Coronary artery (tissue), 2 donors: ENCODE measurements at regions not wholly inside any gene's neighbourhood (a gene's known extent, or its start where the extent isn't known, plus 50 kb on each side); places are given as distances from the start of the nearest gene placed in this dataset.
"Not testable (repeated sequence)": the region's sequence is repeated elsewhere in the genome, so short reads cannot be mapped to it uniquely, and the experiment has no call there.

Experiments
- DNase-seq: peaks from one replicate; pipeline ENCODE4 v3.0.0-alpha.2; 2017; ENCODE audit warnings: low spot score
- H3K27ac ChIP-seq, 2 donors: fragments of 200-600 bp; sonication (generic); one replicate each; pipeline ENCODE4 v1.5.1; 2016 to 2019
- H3K4me3 ChIP-seq: fragments of 200-600 bp; sonication (generic); 2 replicates; pipeline ENCODE4 v1.5.1; 2016; ENCODE audit warnings: mild to moderate bottlenecking, moderate library complexity
- TF ChIP-seq, protein P1 (sequence below): fragments of 200-600 bp; sonication (generic); IDR thresholded peaks from one replicate; pipeline ENCODE4 v1.5.1; 2019; ENCODE audit warnings: antibody characterized with exemption

DNA sequence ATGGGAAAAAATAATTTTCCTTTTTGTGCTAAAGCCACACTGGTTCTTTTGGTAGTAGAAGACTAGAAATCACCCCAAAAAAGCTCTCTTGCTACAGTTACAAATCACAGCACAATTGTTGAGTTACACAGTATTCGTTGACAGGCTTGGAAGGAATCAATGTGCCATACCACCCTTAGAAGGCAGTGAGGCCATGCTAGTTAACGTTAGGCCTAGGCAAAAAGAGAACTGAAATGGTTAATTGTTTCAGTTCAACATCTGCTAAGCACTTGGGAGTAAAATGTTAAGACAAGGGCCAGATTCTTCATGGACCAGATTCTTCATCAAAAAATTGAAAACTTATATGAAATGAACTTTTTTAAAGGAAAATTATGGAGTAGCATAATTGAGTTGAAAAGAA lies 626.2 kb downstream of the UTRN start:
- TF ChIP-seq, protein P1, sequence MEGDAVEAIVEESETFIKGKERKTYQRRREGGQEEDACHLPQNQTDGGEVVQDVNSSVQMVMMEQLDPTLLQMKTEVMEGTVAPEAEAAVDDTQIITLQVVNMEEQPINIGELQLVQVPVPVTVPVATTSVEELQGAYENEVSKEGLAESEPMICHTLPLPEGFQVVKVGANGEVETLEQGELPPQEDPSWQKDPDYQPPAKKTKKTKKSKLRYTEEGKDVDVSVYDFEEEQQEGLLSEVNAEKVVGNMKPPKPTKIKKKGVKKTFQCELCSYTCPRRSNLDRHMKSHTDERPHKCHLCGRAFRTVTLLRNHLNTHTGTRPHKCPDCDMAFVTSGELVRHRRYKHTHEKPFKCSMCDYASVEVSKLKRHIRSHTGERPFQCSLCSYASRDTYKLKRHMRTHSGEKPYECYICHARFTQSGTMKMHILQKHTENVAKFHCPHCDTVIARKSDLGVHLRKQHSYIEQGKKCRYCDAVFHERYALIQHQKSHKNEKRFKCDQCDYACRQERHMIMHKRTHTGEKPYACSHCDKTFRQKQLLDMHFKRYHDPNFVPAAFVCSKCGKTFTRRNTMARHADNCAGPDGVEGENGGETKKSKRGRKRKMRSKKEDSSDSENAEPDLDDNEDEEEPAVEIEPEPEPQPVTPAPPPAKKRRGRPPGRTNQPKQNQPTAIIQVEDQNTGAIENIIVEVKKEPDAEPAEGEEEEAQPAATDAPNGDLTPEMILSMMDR: no peak
- H3K4me3 ChIP-seq: no peak overlapping the region
- no peak overlapping the region for H3K27ac ChIP-seq
- DNase-seq: no peak

DNA sequence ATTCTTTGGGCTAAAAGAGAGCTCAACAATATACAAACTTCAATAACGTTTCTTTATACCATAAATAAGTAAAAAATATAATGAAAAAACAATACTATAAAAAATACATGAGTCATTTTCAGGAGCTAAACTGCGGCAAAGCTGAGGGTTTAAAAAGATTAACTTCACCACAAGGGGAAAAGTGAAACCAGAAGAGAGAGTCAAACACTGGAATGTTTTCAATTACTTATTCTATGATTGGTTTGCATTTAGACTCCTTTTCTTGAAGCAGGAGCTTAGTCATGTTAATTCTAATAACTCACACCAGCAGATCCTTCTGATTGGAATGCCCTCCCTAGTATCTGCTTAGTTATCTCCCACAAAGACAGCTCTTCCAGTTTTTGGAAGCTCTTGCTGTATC lies 627.3 kb downstream of the UTRN start:
- TF ChIP-seq, protein P1: no peak
- Histone ChIP-seq H3K27ac (no peak overlapping the region), H3K4me3 (no peak overlapping the region)
- no peak for DNase-seq

DNA sequence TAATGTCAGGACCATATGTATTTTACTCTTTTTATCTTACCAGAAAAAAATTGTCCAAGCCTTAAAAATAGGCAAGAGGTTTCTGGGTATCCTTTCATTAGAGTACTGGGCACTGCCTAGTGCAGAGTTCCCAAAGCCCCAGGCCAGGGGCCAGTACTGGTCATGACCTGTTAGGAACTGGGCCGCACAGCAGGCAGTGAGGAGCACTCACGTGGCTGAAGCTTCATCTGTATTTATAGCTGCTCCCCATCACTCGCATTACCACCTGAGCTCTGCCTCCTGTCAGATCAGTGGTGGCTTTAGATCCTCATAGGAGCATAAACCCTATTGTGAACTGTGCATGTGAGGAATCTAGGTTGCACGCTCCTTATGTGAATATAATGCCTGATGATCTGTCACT lies 632.9 kb downstream of the UTRN start:
- TF ChIP-seq, protein P1: no peak
- H3K27ac ChIP-seq: no peak overlapping the region
- no peak for DNase-seq
- H3K4me3 ChIP-seq: no peak overlapping the region

DNA sequence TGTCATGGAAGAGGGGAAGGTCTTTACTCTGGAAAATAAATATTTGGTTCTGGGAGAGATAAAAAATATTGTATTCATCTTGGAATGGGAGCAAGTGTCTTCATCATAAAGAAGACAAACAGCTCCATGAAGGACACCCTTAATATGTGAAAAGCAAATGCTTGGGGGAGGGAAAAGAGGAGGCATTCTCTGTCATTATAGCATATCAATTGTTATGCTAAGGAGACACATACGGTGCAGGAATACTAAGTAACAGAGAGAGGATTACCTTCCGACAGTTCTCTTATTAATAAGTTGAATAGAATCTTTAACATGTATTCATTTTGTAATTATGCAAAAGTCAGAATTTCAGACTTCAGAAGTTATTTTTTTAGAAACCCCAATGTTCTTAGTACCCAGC lies 634.4 kb downstream of the UTRN start:
- Histone ChIP-seq H3K4me3 (no peak overlapping the region), H3K27ac (no peak overlapping the region)
- no peak for DNase-seq
- TF ChIP-seq, protein P1: no peak

DNA sequence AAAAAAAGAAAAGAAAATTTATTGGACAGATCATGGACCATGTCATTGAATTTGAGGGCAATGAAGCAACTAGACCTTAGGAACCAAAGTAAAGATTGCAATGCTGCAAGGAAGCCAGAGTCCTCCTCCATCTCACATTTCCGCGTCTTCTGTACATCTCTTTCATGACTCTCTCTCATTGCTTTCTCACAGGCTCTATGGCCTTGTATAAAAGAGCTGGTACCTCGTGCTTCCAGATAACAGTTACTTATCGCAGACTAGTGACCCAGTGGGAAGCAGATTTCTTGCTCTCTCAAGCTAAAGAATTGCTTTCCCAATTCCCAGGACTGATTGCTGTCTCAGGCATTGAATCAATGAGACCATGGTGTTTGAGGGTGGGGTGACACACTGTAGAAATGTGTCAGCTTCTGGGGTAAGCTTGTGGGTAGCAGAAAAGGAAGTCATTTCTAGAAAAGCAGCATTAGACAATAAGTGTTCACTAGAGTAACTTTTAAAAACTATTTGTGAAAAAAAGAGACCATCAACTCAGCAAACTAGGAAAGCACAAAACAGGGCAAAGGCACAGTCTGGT lies 635.3 kb downstream of the UTRN start:
- TF ChIP-seq, protein P1: no peak
- no peak overlapping the region for H3K4me3 ChIP-seq
- DNase-seq: no peak
- no peak overlapping the region for H3K27ac ChIP-seq

DNA sequence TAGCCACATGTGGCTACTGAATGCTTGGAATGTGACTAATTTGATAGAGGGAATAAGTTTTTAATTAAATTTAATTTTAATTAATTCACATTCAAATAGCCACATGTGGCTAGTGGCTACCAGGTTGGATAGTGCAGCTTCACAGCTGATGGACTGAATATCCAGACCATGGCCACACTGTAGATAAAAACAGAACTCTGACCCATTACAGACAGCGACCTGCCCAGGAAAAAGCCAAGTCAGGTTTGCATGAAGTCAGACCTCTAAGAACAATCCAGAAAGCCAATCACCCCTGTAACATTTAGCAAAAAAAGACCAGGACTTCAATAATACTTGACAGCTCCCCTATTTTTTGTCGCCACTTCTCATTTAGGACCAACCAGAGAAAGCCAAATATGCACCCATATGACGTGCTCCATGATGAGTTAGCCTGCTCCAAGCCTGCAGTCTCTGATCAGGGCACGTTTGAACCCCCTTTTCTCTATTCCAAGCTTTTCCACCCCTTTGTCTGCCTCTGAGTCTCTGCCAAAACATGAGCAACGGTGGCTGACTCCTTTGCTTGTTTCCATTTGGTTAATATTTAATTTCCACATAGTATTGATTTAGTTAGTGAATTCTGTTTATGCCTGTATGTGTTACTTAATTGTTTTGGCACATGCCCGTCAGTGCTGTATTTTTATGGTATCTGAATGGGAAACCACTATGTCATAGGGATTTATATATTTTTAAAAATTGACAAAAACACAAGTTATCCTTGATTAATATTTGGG lies 636.3 kb downstream of the UTRN start:
- TF ChIP-seq, protein P1: no peak
- no peak for DNase-seq
- Histone ChIP-seq H3K27ac (no peak overlapping the region), H3K4me3 (no peak overlapping the region)

DNA sequence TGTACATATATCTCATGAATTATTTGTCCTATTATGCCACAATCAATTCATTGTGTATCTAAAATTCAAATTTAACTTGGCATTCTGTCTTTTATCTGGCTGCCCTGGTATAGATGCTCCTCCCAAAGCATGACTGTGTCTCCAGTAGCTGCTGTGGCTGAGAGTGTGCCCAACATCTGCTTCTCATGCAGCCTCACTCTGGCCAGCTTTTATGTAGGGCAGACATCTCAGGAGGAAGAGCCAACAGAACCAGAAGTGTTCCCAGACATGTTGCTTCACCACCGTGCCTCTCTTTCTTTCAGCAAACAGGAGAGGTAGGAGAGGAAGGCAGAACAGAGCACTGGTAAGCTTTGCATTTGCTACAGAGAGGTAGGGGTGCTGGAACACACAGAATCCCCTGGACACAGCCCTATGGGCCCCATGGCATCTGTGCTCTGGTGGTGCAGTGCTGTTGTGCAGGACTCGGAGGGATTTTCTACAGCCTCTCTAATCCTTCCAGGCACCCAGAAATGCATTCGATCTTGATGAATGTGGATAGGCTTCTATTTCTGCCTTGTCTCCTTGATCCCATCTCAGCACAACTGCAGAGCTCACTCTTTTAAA lies 637.1 kb downstream of the UTRN start:
- Histone ChIP-seq H3K27ac (no peak overlapping the region), H3K4me3 (no peak overlapping the region)
- TF ChIP-seq, protein P1: no peak
- no peak for DNase-seq

DNA sequence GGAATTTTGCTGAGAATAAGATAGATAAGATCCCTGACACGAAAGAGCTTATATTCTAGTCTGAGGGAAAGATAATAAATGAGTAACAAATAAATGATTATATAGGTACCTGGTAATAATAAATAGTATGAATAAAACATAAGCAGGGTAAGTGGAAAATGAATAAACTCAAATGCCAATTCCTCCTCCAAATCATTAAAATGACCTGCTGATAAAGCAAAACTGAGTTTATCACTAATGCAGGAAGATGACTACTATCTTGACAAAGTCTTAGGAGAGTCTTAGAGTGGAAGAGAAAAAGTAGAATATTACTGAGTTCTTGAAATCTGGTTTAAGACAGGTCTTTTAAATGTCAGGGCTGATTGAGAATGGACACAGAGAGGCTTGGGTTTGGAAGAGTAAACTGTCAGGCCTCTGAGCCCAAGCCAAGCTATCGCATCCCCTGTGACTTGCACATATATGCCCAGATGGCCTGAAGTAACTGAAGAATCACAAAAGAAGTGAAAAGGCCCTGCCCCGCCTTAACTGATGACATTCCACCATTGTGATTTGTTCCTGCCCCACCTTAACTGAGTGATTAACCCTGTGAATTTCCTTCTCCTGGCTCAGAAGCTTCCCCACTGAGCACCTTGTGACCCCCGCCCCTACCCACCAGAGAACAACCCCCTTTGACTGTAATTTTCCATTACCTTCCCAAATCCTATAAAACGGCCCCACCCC lies 637.8 kb downstream of the UTRN start:
- not testable (repeated sequence) for H3K4me3 ChIP-seq, H3K27ac ChIP-seq, DNase-seq

DNA sequence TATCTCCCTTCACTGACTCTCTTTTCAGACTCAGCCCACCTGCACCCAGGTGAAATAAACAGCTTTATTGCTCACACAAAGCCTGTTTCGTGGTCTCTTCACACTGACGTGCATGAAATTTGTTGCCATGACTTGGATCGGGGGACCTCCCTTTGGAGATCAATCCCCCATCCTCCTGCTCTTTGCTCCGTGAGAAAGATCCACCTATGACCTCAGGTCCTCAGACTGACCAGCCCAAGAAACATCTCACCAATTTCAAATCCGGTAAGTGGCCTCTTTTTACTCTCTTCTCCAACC lies 638.3 kb downstream of the UTRN start:
- not testable (repeated sequence) for H3K27ac ChIP-seq, DNase-seq, H3K4me3 ChIP-seq
